Fibroblast of lung (primary cell): ENCODE measurements at regions not wholly inside any gene's neighbourhood (a gene's known extent, or its start where the extent isn't known, plus 50 kb on each side); places are given as distances from the start of the nearest gene placed in this dataset.

Experiments used
- DNase-seq, 2 donors: peaks; one replicate each; pipeline versions ENCODE4 v3.0.0 to v3.0.0-alpha.2; 2010; ENCODE audit warnings: low read depth in 2 of 2
- H2AFZ ChIP-seq: 2 replicates; pipeline ENCODE4 v1.5.1; 2012; ENCODE audit warnings: low read length, control low read depth, inconsistent platforms
- H3K27ac ChIP-seq: 2 replicates; pipeline ENCODE4 v1.5.1; 2011; ENCODE audit warnings: low read length, control low read depth; ENCODE audit not compliant: insufficient read depth
- H3K27me3 ChIP-seq: 2 replicates; pipeline ENCODE4 v1.5.1; 2011; ENCODE audit warnings: mild to moderate bottlenecking, low read length; ENCODE audit not compliant: control insufficient read depth, insufficient read depth
- H3K36me3 ChIP-seq: 2 replicates; pipeline ENCODE4 v1.5.1; 2011; ENCODE audit warnings: low read length; ENCODE audit not compliant: control insufficient read depth, insufficient read depth
- H3K4me1 ChIP-seq: 2 replicates; pipeline ENCODE4 v1.5.1; 2011; ENCODE audit warnings: low read length; ENCODE audit not compliant: control insufficient read depth, insufficient read depth; ENCODE audit errors: extremely low read depth
- H3K4me2 ChIP-seq: 2 replicates; pipeline ENCODE4 v1.5.1; 2011; ENCODE audit warnings: low read length, control low read depth; ENCODE audit not compliant: insufficient read depth; ENCODE audit errors: extremely low read depth
- H3K4me3 ChIP-seq, 4 experiments: fragments of 200-600 bp in 1 of 4; sonication (generic) in 1 of 4; replicated peaks in 1 of 4; 2 replicates each; pipeline ENCODE4 v1.5.1; 2011 to 2016; ENCODE audit warnings: low read length in 4 of 4, low read depth in 3 of 4, mild to moderate bottlenecking in 3 of 4, control low read depth in 2 of 4, inconsistent platforms in 1 of 4, mixed read lengths in 1 of 4; ENCODE audit not compliant: insufficient read depth in 1 of 4; ENCODE audit errors: control extremely low read depth in 1 of 4
- H3K79me2 ChIP-seq: 2 replicates; pipeline ENCODE4 v1.5.1; 2012; ENCODE audit warnings: mild to moderate bottlenecking, low read length, inconsistent platforms; ENCODE audit not compliant: control insufficient read depth, insufficient read depth
- H3K9ac ChIP-seq: 2 replicates; pipeline ENCODE4 v1.5.1; 2011; ENCODE audit warnings: mild to moderate bottlenecking, low read length, control low read depth; ENCODE audit not compliant: insufficient read depth
- H3K9me3 ChIP-seq: 2 replicates; pipeline ENCODE4 v1.5.1; 2012; ENCODE audit warnings: low read depth, low read length; ENCODE audit not compliant: control insufficient read depth, insufficient read depth
- H4K20me1 ChIP-seq: 2 replicates; pipeline ENCODE4 v1.5.1; 2011; ENCODE audit warnings: low read length; ENCODE audit not compliant: control insufficient read depth, insufficient read depth; ENCODE audit errors: extremely low read depth
- CTCF ChIP-seq, 2 donors: IDR thresholded peaks in 1 of 2; conservative IDR thresholded peaks in 1 of 2; 1 replicate in 1 of 2; 2 replicates in 1 of 2; pipeline ENCODE4 v1.5.1; 2011 to 2012; ENCODE audit warnings: low read length in 2 of 2, control low read depth in 1 of 2, inconsistent platforms in 1 of 2, low read depth in 1 of 2, mild to moderate bottlenecking in 1 of 2
- EZH2 ChIP-seq: IDR thresholded peaks from 2 replicates; pipeline ENCODE4 v1.5.1; 2012; ENCODE audit warnings: low read length, control low read depth, mild to moderate bottlenecking; ENCODE audit errors: missing control alignments

GRCh38 chr22:25360411-25360810 is 141.0 kb downstream of the CRYBB2 start:
- H3K4me3 ChIP-seq = no peak overlapping the region
- H3K36me3 ChIP-seq = peaks cover 6% of the 10 kb centered on the region
- H3K9ac ChIP-seq = no peak overlapping the region
- H3K4me1 ChIP-seq = no peaks in the 10 kb centered on the region
- no peak overlapping the region for H3K27ac ChIP-seq
- H3K9me3 ChIP-seq = no peaks in the 10 kb centered on the region
- no peaks in the 10 kb centered on the region for H4K20me1 ChIP-seq
- H3K79me2 ChIP-seq = no peaks in the 10 kb centered on the region
- H3K27me3 ChIP-seq = no peaks in the 10 kb centered on the region
- H3K4me2 ChIP-seq = no peak overlapping the region
- H2AFZ ChIP-seq = no peak overlapping the region
- no peak for DNase-seq
- TF ChIP-seq CTCF (conservative IDR thresholded peaks at IDR 0.05 in 1 of 2, IDR thresholded peaks at IDR 0.05 in 1 of 2; ENCODE audit: low read depth in 1 of 2, low read length in 2 of 2) (no peak), EZH2 (no peak)

- DNase-seq = no peak
- Histone ChIP-seq H3K9ac (no peak overlapping the region), H4K20me1 (no peaks in the 10 kb centered on the region), H3K9me3 (no peaks in the 10 kb centered on the region), H3K4me2 (no peak overlapping the region), H2AFZ (no peak overlapping the region), H3K27me3 (no peaks in the 10 kb centered on the region), H3K4me3 (no peak overlapping the region), H3K79me2 (no peaks in the 10 kb centered on the region), H3K4me1 (no peaks in the 10 kb centered on the region), H3K36me3 (peaks cover 6% of the 10 kb centered on the region), H3K27ac (no peak overlapping the region)
- TF ChIP-seq EZH2 (no peak), CTCF (conservative IDR thresholded peaks at IDR 0.05 in 1 of 2, IDR thresholded peaks at IDR 0.05 in 1 of 2; ENCODE audit: low read depth in 1 of 2, low read length in 2 of 2) (no peak)
Measured at GRCh38 chr22:25360891-25361645, 141.6 kb downstream of the CRYBB2 start.

GRCh38 chr22:25361899-25362214 is 142.4 kb downstream of the CRYBB2 start:
- Histone ChIP-seq H2AFZ (no peak overlapping the region), H3K4me3 (no peak overlapping the region), H3K9ac (no peak overlapping the region), H3K36me3 (peaks cover 6% of the 10 kb centered on the region), H3K79me2 (no peaks in the 10 kb centered on the region), H3K4me2 (no peak overlapping the region), H3K27ac (no peak overlapping the region), H3K4me1 (no peaks in the 10 kb centered on the region), H3K9me3 (no peaks in the 10 kb centered on the region), H3K27me3 (no peaks in the 10 kb centered on the region), H4K20me1 (no peaks in the 10 kb centered on the region)
- DNase-seq = no peak
- TF ChIP-seq CTCF (conservative IDR thresholded peaks at IDR 0.05 in 1 of 2, IDR thresholded peaks at IDR 0.05 in 1 of 2; ENCODE audit: low read depth in 1 of 2, low read length in 2 of 2) (no peak), EZH2 (no peak)
